ENCODE measurements at regions not wholly inside any gene's neighbourhood (a gene's known extent, or its start where the extent isn't known, plus 50 kb on each side); places are given as distances from the start of the nearest gene placed in this dataset.

DNA sequence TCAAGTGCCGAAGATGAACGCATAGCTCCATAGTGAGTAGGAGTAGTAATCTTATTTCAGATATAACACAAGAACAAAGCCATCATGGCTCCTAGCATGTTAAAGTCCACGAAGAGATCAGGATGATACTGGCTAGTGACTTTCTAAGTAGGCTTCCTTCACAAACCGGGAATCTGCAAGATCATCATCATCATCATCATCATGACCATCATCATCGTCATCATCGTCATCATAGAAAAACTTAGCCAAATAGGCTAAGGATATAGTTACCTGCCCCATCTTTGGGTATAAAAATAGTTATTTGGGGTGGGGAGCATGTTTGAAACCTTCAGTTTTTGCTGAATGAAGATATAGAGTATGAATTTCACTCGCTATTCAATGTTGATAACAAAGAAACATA is 57.9 kb downstream of the PYDC2 start:
- no peaks in the 10 kb centered on the region for H3K4me1 ChIP-seq (ENCODE audit: low read depth)
- DNase-seq, result no peak
- intact Hi-C loops (cut with DNase I, micrococcal nuclease), result no loop called here
- H3K9me3 ChIP-seq, result no peaks in the 10 kb centered on the region
- TF ChIP-seq, protein P1, sequence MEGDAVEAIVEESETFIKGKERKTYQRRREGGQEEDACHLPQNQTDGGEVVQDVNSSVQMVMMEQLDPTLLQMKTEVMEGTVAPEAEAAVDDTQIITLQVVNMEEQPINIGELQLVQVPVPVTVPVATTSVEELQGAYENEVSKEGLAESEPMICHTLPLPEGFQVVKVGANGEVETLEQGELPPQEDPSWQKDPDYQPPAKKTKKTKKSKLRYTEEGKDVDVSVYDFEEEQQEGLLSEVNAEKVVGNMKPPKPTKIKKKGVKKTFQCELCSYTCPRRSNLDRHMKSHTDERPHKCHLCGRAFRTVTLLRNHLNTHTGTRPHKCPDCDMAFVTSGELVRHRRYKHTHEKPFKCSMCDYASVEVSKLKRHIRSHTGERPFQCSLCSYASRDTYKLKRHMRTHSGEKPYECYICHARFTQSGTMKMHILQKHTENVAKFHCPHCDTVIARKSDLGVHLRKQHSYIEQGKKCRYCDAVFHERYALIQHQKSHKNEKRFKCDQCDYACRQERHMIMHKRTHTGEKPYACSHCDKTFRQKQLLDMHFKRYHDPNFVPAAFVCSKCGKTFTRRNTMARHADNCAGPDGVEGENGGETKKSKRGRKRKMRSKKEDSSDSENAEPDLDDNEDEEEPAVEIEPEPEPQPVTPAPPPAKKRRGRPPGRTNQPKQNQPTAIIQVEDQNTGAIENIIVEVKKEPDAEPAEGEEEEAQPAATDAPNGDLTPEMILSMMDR (IDR thresholded peaks at IDR 0.05), result no peak
- H3K36me3 ChIP-seq (ENCODE audit: low read depth), result no peaks in the 10 kb centered on the region
- no peak for ATAC-seq
- H3K4me3 ChIP-seq, result no peak overlapping the region

GRCh38 chr3:191521055-191521454 is 60.1 kb downstream of the PYDC2 start:
- no peak for DNase-seq
- Histone ChIP-seq H3K36me3 (ENCODE audit: low read depth) (no peaks in the 10 kb centered on the region), H3K4me1 (ENCODE audit: low read depth) (no peaks in the 10 kb centered on the region), H3K4me3 (no peak overlapping the region), H3K9me3 (no peaks in the 10 kb centered on the region)
- intact Hi-C loops (cut with DNase I, micrococcal nuclease), result no loop called here
- TF ChIP-seq, protein P1 (IDR thresholded peaks at IDR 0.05), result no peak
- no peak for ATAC-seq

- Histone ChIP-seq H3K36me3 (ENCODE audit: low read depth) (no peaks in the 10 kb centered on the region), H3K4me1 (ENCODE audit: low read depth) (no peaks in the 10 kb centered on the region), H3K9me3 (no peaks in the 10 kb centered on the region), H3K4me3 (no peak overlapping the region)
- DNase-seq (no peak), ATAC-seq (no peak)
- TF ChIP-seq, protein P1 (IDR thresholded peaks at IDR 0.05), result no peak
- intact Hi-C loops (cut with DNase I, micrococcal nuclease), result no loop called here
Measured at GRCh38 chr3:191523148-191523547, 62.2 kb downstream of the PYDC2 start.

- Histone ChIP-seq H3K4me1 (ENCODE audit: low read depth) (no peaks in the 10 kb centered on the region), H3K9me3 (no peaks in the 10 kb centered on the region), H3K36me3 (ENCODE audit: low read depth) (no peaks in the 10 kb centered on the region), H3K4me3 (no peak overlapping the region)
- DNase-seq (no peak), ATAC-seq (no peak)
- intact Hi-C loops (cut with DNase I, micrococcal nuclease), result no loop called here
- TF ChIP-seq, protein P1 (IDR thresholded peaks at IDR 0.05), result no peak
Measured at GRCh38 chr3:191528589-191528988, 67.6 kb downstream of the PYDC2 start.

GRCh38 chr3:191529992-191530391 is 69.0 kb downstream of the PYDC2 start:
- DNase-seq (no peak), ATAC-seq (no peak)
- TF ChIP-seq, protein P1 (IDR thresholded peaks at IDR 0.05), result no peak
- no peaks in the 10 kb centered on the region for H3K9me3 ChIP-seq
- no peak overlapping the region for H3K4me3 ChIP-seq
- H3K4me1 ChIP-seq (ENCODE audit: low read depth), result no peaks in the 10 kb centered on the region
- H3K36me3 ChIP-seq (ENCODE audit: low read depth), result no peaks in the 10 kb centered on the region
- intact Hi-C loops (cut with DNase I, micrococcal nuclease), result no loop called here

DNA sequence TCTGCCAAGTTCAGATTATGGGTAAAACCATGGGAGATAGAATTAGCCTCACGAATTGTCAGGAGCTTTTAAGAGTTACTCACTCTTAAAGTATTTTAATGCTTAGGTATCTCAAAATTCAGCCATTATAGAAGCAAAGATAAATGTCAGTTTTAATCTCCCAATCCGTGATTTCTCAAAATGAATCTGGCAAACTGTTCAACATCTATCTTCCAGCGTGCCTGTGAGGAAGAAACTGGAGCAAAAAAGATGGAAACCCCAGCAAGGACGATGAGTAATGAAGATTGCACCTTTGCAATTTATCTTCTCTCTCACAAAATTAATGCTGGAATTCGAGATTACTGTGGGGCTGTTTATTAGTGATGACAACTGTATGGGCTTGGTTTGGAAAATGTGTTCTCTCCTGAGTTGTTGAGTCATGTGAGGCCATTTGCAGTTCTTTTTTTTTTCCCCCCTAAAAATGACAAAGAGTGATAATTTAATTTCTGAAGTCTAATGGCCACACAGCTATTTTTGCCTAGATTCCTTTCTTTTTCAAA is 70.5 kb downstream of the PYDC2 start:
- no peak for DNase-seq
- no peak for ATAC-seq
- no peak overlapping the region for H3K4me3 ChIP-seq
- intact Hi-C loops (cut with DNase I, micrococcal nuclease), result no loop called here
- no peaks in the 10 kb centered on the region for H3K9me3 ChIP-seq
- H3K4me1 ChIP-seq (ENCODE audit: low read depth), result no peaks in the 10 kb centered on the region
- TF ChIP-seq, protein P1 (IDR thresholded peaks at IDR 0.05), result no peak
- H3K36me3 ChIP-seq (ENCODE audit: low read depth), result no peaks in the 10 kb centered on the region
